ENCODE measurements at regions not wholly inside any gene's neighbourhood (a gene's known extent, or its start where the extent isn't known, plus 50 kb on each side); places are given as distances from the start of the nearest gene placed in this dataset.
"Not testable (repeated sequence)": the region's sequence is repeated elsewhere in the genome, so short reads cannot be mapped to it uniquely, and the experiment has no call there.

DNA sequence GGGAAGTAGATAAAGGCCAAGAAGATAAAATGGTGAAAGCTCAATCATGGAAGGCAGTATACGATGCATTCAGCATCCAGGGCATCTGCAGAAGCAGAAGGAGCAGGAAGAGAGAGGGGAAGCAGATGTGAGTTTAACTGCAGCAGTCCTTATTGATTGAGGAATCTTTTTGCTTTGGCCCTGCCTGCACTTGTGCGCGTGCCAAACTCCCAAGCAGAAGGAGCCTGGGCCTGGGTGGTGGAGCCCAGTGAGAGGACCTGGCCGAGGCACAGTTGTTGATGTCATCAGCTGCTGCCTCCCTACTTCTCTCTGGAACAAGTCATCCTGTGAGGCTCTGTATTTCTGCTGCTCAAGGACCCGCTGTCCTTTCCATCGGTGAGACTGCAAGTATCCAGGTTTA is 65.5 kb upstream of the ROPN1 start:
- in situ Hi-C loops (cut with MboI; ENCODE audit: low sequenced_read_pairs, unreplicated experiment) = no loop called here
- TF ChIP-seq, protein P1, sequence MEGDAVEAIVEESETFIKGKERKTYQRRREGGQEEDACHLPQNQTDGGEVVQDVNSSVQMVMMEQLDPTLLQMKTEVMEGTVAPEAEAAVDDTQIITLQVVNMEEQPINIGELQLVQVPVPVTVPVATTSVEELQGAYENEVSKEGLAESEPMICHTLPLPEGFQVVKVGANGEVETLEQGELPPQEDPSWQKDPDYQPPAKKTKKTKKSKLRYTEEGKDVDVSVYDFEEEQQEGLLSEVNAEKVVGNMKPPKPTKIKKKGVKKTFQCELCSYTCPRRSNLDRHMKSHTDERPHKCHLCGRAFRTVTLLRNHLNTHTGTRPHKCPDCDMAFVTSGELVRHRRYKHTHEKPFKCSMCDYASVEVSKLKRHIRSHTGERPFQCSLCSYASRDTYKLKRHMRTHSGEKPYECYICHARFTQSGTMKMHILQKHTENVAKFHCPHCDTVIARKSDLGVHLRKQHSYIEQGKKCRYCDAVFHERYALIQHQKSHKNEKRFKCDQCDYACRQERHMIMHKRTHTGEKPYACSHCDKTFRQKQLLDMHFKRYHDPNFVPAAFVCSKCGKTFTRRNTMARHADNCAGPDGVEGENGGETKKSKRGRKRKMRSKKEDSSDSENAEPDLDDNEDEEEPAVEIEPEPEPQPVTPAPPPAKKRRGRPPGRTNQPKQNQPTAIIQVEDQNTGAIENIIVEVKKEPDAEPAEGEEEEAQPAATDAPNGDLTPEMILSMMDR (IDR thresholded peaks at IDR 0.05; ENCODE audit: borderline replicate concordance, control extremely low read depth, extremely low read depth, insufficient read depth, missing control alignments) = no peak
- DNase-seq (ENCODE audit: low spot score) = no peak

- in situ Hi-C loops (cut with MboI; ENCODE audit: low sequenced_read_pairs, unreplicated experiment) = no loop called here
- DNase-seq (ENCODE audit: low spot score) = no peak
- TF ChIP-seq, protein P1 (IDR thresholded peaks at IDR 0.05; ENCODE audit: borderline replicate concordance, control extremely low read depth, extremely low read depth, insufficient read depth, missing control alignments) = no peak
These were observed 67.7 kb upstream of the ROPN1 start for GRCh38 chr3:124059580-124059979.

- in situ Hi-C loops (cut with MboI; ENCODE audit: low sequenced_read_pairs, unreplicated experiment) = no loop called here
- no peak for DNase-seq (ENCODE audit: low spot score)
- TF ChIP-seq, protein P1 (IDR thresholded peaks at IDR 0.05; ENCODE audit: borderline replicate concordance, control extremely low read depth, extremely low read depth, insufficient read depth, missing control alignments) = no peak
These were observed 71.4 kb upstream of the ROPN1 start for GRCh38 chr3:124063197-124063909.

GRCh38 chr3:124064050-124064449 is 72.1 kb upstream of the ROPN1 start:
- DNase-seq (ENCODE audit: low spot score) = no peak
- in situ Hi-C loops (cut with MboI; ENCODE audit: low sequenced_read_pairs, unreplicated experiment) = no loop called here
- TF ChIP-seq, protein P1 (IDR thresholded peaks at IDR 0.05; ENCODE audit: borderline replicate concordance, control extremely low read depth, extremely low read depth, insufficient read depth, missing control alignments) = no peak

DNA sequence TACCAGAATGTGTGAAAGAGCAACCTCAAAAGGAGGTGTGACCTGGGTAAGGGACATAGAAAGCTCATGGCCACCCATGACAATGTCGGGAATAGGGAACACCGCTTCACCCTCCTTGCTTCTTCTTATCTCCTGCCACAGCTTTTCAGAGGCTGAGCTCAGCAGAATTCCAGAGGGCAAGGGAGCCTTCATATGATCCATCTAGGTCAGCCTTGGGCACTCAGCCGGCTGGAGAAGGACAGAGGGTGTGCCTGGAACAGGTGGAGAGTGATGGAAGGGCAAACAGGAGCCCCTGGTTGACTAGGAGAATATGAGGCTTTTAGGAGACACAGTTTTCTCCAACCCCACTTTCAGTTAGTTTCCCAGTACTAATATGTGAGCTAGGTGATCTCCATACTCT is 74.6 kb upstream of the ROPN1 start:
- DNase-seq (ENCODE audit: low spot score); in situ Hi-C loops (cut with MboI; ENCODE audit: low sequenced_read_pairs, unreplicated experiment): not testable (repeated sequence)

GRCh38 chr3:124069706-124070105 is 77.8 kb upstream of the ROPN1 start:
- in situ Hi-C loops (cut with MboI; ENCODE audit: low sequenced_read_pairs, unreplicated experiment); DNase-seq (ENCODE audit: low spot score): not testable (repeated sequence)

DNA sequence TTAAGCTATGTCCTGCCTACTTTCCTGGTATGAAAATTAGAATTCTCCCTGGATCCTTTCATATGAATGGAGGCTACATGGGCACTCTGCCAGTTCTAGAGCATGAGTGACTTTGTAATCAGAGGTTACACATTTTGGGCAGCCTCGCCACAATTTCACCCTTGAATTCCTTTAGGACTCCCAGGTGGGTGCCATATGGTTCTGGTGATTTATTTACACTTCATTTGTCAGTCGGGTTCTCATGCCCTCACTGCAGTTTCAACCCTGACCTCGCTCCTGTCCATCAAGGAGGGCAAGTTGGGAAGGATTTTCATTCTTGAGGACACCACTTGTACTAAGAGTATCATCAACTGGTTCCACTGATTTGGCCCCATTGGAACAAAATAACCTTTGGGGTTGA is 83.2 kb upstream of the ROPN1 start:
- DNase-seq (ENCODE audit: low spot score); in situ Hi-C loops (cut with MboI; ENCODE audit: low sequenced_read_pairs, unreplicated experiment): not testable (repeated sequence)

DNA sequence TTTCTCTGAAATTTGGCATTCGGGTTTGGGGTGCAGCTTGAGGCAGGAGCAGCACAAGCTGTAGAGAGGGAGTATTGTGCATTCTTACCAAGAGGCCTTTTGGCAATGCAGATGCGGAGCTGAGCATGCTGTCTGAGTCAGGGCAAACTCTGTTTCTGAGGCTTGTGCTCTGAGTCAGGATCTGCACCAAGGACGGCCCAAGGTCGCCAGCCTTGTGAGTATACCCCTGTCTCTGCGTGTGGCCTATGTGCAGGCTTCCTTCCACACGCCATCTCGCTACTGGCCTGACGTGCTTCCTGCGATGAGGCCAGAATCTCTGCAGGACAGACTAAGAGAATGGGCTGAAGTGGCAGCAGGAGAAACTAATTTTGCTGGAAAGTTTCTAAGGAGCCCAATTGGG is 83.8 kb upstream of the ROPN1 start:
- no peak for DNase-seq (ENCODE audit: low spot score)
- in situ Hi-C loops (cut with MboI; ENCODE audit: low sequenced_read_pairs, unreplicated experiment) = no loop called here
- TF ChIP-seq, protein P1 (IDR thresholded peaks at IDR 0.05; ENCODE audit: borderline replicate concordance, control extremely low read depth, extremely low read depth, insufficient read depth, missing control alignments) = no peak

Measured in GM13976 (cell line).